ENCODE measurements at regions not wholly inside any gene's neighbourhood (a gene's known extent, or its start where the extent isn't known, plus 50 kb on each side); places are given as distances from the start of the nearest gene placed in this dataset.

- no peak overlapping the region for H3K27ac ChIP-seq (ENCODE audit: low read depth, low read length)
Observed at GRCh38 chr12:97764700-97765099, 302.1 kb downstream of the RMST start.

DNA sequence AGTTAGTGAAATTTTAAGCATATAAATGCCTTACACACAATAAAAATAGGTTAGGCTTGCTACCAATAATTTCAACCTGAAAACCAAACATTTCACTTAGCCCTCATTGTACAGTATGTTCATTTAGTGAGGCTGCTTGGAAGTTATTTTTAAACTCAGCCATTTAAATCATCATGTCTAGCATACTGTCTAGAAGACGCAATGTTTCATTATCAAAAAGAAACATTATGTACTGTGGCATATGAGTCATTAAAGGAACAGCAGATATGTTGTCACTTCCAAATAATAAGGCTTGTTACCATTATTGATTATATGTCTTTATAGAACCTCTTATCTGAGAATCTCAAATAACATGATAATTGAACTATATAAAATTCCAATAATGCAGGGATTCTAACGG is 304.7 kb downstream of the RMST start:
- 30 to 72% (median 68%) methylated on average over 2 of the region's 2 CpGs for WGBS, 3 donors
- H3K27ac ChIP-seq (ENCODE audit: low read depth, low read length), result no peak overlapping the region

- 50 to 67% (median 63%) methylated on average over 3 of the region's 3 CpGs for WGBS, 3 donors
- H3K27ac ChIP-seq (ENCODE audit: low read depth, low read length), result no peak overlapping the region
Observed at GRCh38 chr12:97778111-97778510, 315.5 kb downstream of the RMST start.

GRCh38 chr12:97781342-97781741 is 318.7 kb downstream of the RMST start:
- WGBS, 3 donors, result 78 to 85% (median 80%) methylated on average over 5 of the region's 5 CpGs
- no peak overlapping the region for H3K27ac ChIP-seq (ENCODE audit: low read depth, low read length)

GRCh38 chr12:97784904-97785303 is 322.3 kb downstream of the RMST start:
- no peak overlapping the region for H3K27ac ChIP-seq (ENCODE audit: low read depth, low read length)

- H3K27ac ChIP-seq (ENCODE audit: low read depth, low read length), result no peak overlapping the region
- 89 to 95% (median 92%) methylated on average over 1 of the region's 1 CpG for WGBS, 3 donors
Observed at GRCh38 chr12:97790281-97790680, 327.7 kb downstream of the RMST start.

DNA sequence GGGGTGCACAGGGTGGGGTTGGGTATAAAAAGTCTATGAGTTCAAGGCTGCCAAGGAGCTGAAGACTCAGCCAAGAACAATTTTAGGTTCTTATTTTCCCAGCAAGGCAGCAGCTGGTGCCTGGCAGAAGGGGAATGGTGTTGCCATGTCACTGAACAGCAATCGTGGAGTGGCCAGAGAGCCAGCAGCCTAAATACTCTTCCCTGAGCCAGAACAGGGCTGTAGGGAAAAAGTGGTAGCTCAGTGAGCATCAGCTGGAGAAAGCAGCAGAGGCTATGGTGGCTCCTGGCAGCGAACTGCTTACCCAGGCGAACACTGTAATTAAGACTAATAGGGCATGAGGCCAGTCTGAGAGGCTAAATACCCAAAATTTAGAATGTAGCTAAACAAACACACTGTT is 334.9 kb downstream of the RMST start:
- 82 to 92% (median 82%) methylated on average over 3 of the region's 3 CpGs for WGBS, 3 donors
- no peak overlapping the region for H3K27ac ChIP-seq (ENCODE audit: low read depth, low read length)

DNA sequence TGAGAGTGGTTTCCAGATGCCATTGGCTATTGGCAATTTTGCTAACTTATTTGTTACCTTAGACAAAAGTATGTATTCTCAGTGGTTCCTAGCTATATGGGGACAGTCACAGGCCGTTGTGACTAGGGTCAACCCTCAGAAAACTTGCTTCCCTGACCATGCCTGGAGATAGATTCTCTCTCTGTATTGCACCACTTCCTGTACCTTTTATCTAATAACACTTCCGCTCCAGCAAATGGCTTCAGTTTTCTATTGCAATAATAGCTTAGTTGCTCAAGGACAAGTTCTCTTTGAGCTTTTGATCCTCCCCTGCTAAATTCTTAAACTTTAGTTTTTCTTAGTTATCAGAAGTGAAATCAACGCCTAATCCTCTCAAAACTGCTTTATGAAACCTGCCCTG is 338.0 kb downstream of the RMST start:
- 72 to 80% (median 74%) methylated on average over 3 of the region's 3 CpGs for WGBS, 3 donors
- H3K27ac ChIP-seq (ENCODE audit: low read depth, low read length), result no peak overlapping the region

- WGBS, 3 donors, result 79 to 91% (median 87%) methylated on average over 5 of the region's 5 CpGs
- H3K27ac ChIP-seq (ENCODE audit: low read depth, low read length), result no peak overlapping the region
Observed at GRCh38 chr12:97801471-97802059, 339.0 kb downstream of the RMST start.

- no peak overlapping the region for H3K27ac ChIP-seq (ENCODE audit: low read depth, low read length)
- 43 to 78% (median 73%) methylated on average over 8 of the region's 8 CpGs for WGBS, 3 donors
Observed at GRCh38 chr12:97805146-97805545, 342.5 kb downstream of the RMST start.

- no peak overlapping the region for H3K27ac ChIP-seq (ENCODE audit: low read depth, low read length)
- WGBS, 3 donors, result 73 to 81% (median 77%) methylated on average over 2 of the region's 2 CpGs
Observed at GRCh38 chr12:97813301-97813700, 350.7 kb downstream of the RMST start.

GRCh38 chr12:97821806-97822205 is 359.2 kb downstream of the RMST start:
- H3K27ac ChIP-seq (ENCODE audit: low read depth, low read length), result no peak overlapping the region
- 81 to 89% (median 84%) methylated on average over 4 of the region's 4 CpGs for WGBS, 3 donors

DNA sequence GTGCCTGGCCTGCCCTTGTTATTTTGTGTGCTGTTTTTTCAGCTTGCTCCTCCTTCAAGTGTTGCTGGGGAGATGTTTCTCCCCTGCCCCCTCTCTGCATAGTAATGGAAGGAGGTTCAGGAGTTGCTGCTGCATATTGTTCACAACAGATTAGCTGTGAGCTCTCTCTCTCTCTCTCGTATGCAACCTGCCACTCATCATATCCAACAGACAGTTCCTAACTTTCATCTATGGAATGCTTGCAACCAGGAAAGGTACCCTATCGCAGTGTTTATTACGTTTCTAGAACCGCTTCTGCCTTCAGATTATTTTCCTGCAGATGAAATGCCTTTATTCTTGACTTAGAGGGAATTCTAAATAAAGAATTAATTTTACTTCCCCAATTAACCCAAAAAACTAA is 372.9 kb downstream of the RMST start:
- H3K27ac ChIP-seq (ENCODE audit: low read depth, low read length), result no peak overlapping the region
- 71 to 90% (median 78%) methylated on average over 4 of the region's 4 CpGs for WGBS, 3 donors

DNA sequence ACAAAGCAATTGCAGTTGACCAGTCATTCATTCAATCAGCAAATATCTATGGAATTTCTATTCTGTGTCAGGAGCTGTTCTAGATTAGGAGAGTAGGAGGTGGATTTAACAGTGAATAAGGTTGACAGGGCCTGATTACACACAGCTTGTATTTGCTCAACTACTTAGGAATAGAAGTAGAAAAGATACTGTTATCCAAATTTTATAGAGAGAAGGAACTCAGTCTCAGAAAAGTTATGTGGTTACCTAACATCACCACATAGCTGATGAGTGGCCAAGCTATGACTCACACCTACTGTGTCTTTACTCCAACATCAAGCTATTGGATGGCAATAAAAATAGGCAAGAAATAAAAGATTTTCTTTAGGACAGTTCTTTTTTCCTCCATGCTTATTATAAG is 374.8 kb downstream of the RMST start:
- no peak overlapping the region for H3K27ac ChIP-seq (ENCODE audit: low read depth, low read length)

DNA sequence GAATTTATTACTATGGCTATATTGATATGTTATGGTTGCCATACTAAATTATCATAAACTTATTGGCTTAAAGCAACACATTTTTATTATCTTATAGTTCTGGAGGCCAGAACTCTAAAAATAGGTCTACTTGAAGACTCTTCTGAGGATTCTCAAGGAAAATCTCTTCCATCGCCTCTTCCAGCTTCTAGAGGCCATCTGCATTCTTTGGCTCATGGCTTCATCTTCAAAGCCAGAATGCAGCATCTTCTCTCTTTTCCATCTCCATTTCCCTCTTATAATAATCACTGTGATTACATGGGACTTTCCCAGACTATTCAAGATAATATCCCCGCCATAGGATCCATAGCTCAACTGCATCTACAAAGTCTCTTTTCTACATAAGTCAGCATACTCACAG is 385.4 kb downstream of the RMST start:
- 63 to 88% (median 85%) methylated on average over 2 of the region's 2 CpGs for WGBS, 3 donors
- H3K27ac ChIP-seq (ENCODE audit: low read depth, low read length), result no peak overlapping the region

DNA sequence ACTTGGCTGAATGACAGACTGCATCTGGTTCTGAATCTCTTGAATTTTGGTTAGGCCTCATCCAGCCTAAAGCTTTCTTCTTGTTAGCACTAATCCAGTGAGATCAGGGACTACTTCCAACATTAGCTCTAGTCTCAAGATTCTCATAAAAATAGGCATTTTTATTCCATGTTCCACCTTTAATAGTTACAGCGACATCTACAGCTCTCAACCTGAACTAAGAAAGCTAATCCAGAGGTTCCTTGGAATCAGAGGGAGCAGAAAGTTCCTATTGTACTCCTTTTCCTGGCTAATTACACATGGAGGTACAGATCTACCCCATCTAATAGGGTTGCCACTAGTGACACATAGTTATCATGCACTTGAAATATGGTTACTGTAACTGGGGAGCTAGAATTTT is 391.9 kb downstream of the RMST start:
- WGBS, 3 donors, result 86 to 93% (median 92%) methylated on average over 1 of the region's 1 CpG
- no peak overlapping the region for H3K27ac ChIP-seq (ENCODE audit: low read depth, low read length)

- 43 to 70% (median 46%) methylated on average over 2 of the region's 2 CpGs for WGBS, 3 donors
Observed at GRCh38 chr12:97862072-97862471, 399.5 kb downstream of the RMST start.

GRCh38 chr12:97875064-97875463 is 412.5 kb downstream of the RMST start:
- no peak overlapping the region for H3K27ac ChIP-seq (ENCODE audit: low read depth, low read length)

More at GRCh38 chr12:97862072-97862471, 399.5 kb downstream of the RMST start:
- no peak overlapping the region for H3K27ac ChIP-seq (ENCODE audit: low read depth, low read length)

DNA sequence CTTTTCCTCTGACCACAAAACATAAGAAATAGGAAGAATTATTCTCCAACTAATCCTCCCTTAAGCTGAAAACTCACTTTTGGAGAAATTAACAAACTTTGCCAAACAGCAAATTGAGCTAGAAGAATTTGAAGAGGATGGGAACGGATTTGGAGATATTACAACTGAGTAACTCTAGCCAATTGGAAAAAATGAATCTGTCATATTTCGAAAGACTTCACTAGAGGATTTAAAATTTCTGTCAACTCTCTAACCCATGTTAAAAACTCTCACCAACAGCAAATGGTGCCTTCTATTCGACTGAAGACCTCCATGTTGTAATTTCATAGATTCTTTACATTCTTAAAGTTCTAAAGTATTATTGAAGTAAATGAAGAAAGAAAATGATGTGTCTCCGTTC is 414.2 kb downstream of the RMST start:
- no peak overlapping the region for H3K27ac ChIP-seq (ENCODE audit: low read depth, low read length)
- 51 to 58% (median 51%) methylated on average over 4 of the region's 4 CpGs for WGBS, 3 donors

More at GRCh38 chr12:97875064-97875463, 412.5 kb downstream of the RMST start:
- WGBS, 3 donors, result 82 to 89% (median 83%) methylated on average over 6 of the region's 6 CpGs

- no peak overlapping the region for H3K27ac ChIP-seq (ENCODE audit: low read depth, low read length)
Observed at GRCh38 chr12:97877404-97877803, 414.8 kb downstream of the RMST start.

DNA sequence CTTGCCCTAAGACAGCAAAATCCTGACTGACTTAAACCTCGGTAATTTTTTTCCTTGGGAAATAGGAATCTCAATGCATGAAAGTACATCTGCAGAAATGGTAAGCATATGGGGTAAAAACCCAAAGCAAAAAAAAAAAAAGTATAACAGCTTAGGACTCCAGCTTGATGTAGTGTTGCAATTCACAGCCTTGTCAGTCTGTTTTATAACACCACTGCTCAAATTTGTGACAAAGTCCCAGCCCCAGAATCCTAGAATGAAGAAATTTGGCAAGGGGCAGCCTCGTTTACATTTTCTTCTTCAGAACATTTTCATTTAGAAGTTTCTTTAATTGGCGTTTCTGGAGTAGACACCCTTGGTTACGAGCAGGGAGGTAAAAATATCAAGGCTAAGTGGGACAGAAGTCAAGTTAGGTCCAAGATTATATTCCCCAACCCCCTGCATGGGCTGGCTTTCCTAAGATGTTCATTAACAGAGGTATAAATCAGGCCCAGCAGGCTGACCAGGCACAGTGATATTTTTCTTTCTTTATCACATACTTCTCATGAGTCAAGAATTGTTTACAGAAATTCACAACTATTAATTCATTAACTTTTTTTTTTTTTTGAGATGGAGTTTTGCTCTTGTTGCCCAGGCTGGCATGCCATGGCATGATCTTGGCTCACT is 424.0 kb downstream of the RMST start:
- WGBS, 3 donors, result 55 to 59% (median 56%) methylated on average over 4 of the region's 4 CpGs
- H3K27ac ChIP-seq (ENCODE audit: low read depth, low read length), result no peak overlapping the region
